Body of pancreas (tissue), 4 donors: ENCODE measurements at regions not wholly inside any gene's neighbourhood (a gene's known extent, or its start where the extent isn't known, plus 50 kb on each side); places are given as distances from the start of the nearest gene placed in this dataset.

ENCODE experiments used
- ATAC-seq: fragments of 150-250 bp; one replicate; pipeline ENCODE4 v1.9.1; 2016
- DNase-seq, 4 donors: peaks; one replicate each; pipeline ENCODE4 v3.0.0-alpha.2; 2019
- H3K27ac ChIP-seq, 4 donors: fragments of 200-600 bp; sonication (generic); 1 replicate in 3 of 4; 2 replicates in 1 of 4; pipeline versions ENCODE4 v1.5.1 to v1.6.1; 2016 to 2019; ENCODE audit warnings: mild to moderate bottlenecking in 1 of 4, mixed read lengths in 1 of 4, moderate library complexity in 1 of 4
- H3K27me3 ChIP-seq, 2 donors: fragments of 200-600 bp; sonication (generic); one replicate each; pipeline ENCODE4 v1.6.0; 2016; ENCODE audit warnings: mild to moderate bottlenecking in 1 of 2
- H3K36me3 ChIP-seq, 2 donors: fragments of 200-600 bp; sonication (generic); replicated peaks in 1 of 2; 2 replicates each; pipeline ENCODE4 v1.5.1; 2016; ENCODE audit warnings: low read depth in 2 of 2; ENCODE audit not compliant: insufficient read depth in 1 of 2
- H3K4me1 ChIP-seq: fragments of 200-600 bp; sonication (generic); one replicate; pipeline ENCODE4 v1.6.0; 2016
- H3K4me3 ChIP-seq, 2 donors: fragments of 200-600 bp; sonication (generic); 1 replicate in 1 of 2; 2 replicates in 1 of 2; pipeline ENCODE4 v1.5.1; 2016 to 2019
- H3K9me3 ChIP-seq, 3 donors: fragments of 200-600 bp; sonication (generic); 1 replicate in 2 of 3; 2 replicates in 1 of 3; pipeline ENCODE4 v1.5.1; 2016
- CTCF ChIP-seq, 7 experiments: fragments of 450-650 bp in 4 of 7; fragments of 200-600 bp in 3 of 7; sonication (generic) in 3 of 7; IDR thresholded peaks; one replicate each; pipeline ENCODE4 v1.5.1; 2016 to 2019; ENCODE audit warnings: antibody characterized with exemption in 7 of 7
- POLR2A ChIP-seq, 3 donors: fragments of 450-650 bp; IDR thresholded peaks; one replicate each; pipeline ENCODE4 v1.6.1; 2016; ENCODE audit warnings: antibody characterized with exemption in 3 of 3, mild to moderate bottlenecking in 2 of 3
- WGBS, 2 donors: methylation state at CpG; one replicate each; pipeline ENCODE4 v1.1.5; 2017; 5-methylcytosine and 5-hydroxymethylcytosine counted together
- intact Hi-C: fragments of 100-400 bp; cut with DNase I; formaldehyde crosslinking; loops from one replicate; pipeline ENCODE4 v1.15.1; 2023

DNA sequence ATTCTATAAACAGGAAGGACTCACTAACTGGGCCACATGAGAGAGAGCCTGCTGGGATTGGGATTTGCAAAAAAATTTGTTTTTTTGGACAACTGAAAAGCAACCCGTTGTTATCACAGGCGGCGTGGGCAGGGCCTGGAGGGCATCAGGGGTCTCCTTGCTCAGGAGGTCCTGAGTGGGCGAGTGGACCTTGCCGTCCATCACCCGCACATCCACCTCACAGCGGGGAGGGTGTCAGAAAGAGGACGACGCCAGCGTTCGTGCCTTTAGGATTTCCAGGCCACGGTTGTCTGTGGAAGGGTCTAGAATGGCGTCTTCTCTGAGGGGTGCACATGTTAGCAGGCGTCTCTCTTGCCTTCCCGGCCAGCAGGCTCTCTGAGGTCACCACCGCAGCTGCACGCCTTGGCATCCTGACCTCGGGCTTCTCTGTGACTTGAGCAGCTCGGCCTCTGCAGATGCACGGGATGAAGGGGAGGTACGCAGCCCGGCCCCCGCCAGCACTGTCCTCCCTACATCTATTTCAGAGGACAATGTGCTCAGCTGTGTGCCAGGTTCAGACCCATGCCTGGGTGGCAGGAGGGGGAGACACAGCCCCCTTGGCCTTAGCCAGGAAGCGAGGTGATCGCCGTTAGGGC is 749.5 kb downstream of the BRD1 start:
- Histone ChIP-seq H3K27me3 (no peaks in the 10 kb centered on the region), H3K4me1 (no peaks in the 10 kb centered on the region), H3K27ac (no peak overlapping the region), H3K36me3 (no peaks in the 10 kb centered on the region), H3K9me3 (no peaks in the 10 kb centered on the region), H3K4me3 (no peak overlapping the region)
- DNase-seq (no peak), ATAC-seq (no peak)
- intact Hi-C loops: no loop called here
- no peak for TF ChIP-seq CTCF (IDR thresholded peaks at IDR 0.05)
- no peak for TF ChIP-seq POLR2A (IDR thresholded peaks at IDR 0.05)
- 67 to 75% methylated on average over 15 to 25 of the region's 26 CpGs for WGBS, 2 donors

- intact Hi-C loops: no loop called here
- 60% methylated on average over 11 of the region's 11 CpGs; no CpG with 5 or more reads in 1 of the 2 donors for WGBS, 2 donors
- H3K36me3 ChIP-seq: no peaks in the 10 kb centered on the region
- no peaks in the 10 kb centered on the region for H3K4me1 ChIP-seq
- no peaks in the 10 kb centered on the region for H3K27me3 ChIP-seq
- H3K4me3 ChIP-seq: no peak overlapping the region
- TF ChIP-seq CTCF (IDR thresholded peaks at IDR 0.05): no peak
- no peak for TF ChIP-seq POLR2A (IDR thresholded peaks at IDR 0.05)
- ATAC-seq: no peak
- no peak for DNase-seq
- H3K27ac ChIP-seq: no peak overlapping the region
- no peaks in the 10 kb centered on the region for H3K9me3 ChIP-seq
These were observed 750.1 kb downstream of the BRD1 start for GRCh38 chr22:49077586-49077985.

DNA sequence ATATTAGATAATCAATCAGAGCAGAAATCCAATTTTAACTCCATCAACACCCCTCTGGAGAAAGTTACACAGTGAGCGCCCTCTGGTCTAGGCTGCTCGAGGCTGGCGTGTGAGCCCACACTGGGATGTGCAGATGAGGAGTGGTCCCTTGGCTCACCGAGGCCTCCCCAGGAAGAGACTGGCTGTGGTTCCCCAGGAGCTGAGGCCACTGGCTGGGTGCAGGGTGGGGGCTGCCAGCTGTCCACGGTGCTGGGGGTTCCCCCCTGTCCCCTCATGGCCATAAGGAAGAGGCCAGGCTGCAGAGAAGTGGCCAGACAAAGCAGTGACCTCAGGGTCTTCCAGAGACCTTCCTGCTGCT is 750.7 kb downstream of the BRD1 start:
- Histone ChIP-seq H3K36me3 (no peaks in the 10 kb centered on the region), H3K9me3 (no peaks in the 10 kb centered on the region), H3K27ac (no peak overlapping the region), H3K27me3 (no peaks in the 10 kb centered on the region), H3K4me1 (no peaks in the 10 kb centered on the region), H3K4me3 (no peak overlapping the region)
- TF ChIP-seq CTCF (IDR thresholded peaks at IDR 0.05) (no peak), POLR2A (IDR thresholded peaks at IDR 0.05) (no peak)
- intact Hi-C loops: no loop called here
- DNase-seq (no peak), ATAC-seq (no peak)
- 78 to 80% methylated on average over 5 of the region's 5 CpGs for WGBS, 2 donors

- no peak for ATAC-seq
- no peak for DNase-seq
- intact Hi-C loops: no loop called here
- H3K9me3 ChIP-seq: no peaks in the 10 kb centered on the region
- no peaks in the 10 kb centered on the region for H3K36me3 ChIP-seq
- 68 to 71% methylated on average over 16 of the region's 16 CpGs for WGBS, 2 donors
- no peaks in the 10 kb centered on the region for H3K4me1 ChIP-seq
- H3K27ac ChIP-seq: no peak overlapping the region
- TF ChIP-seq POLR2A (IDR thresholded peaks at IDR 0.05) (no peak), CTCF (IDR thresholded peaks at IDR 0.05) (no peak)
- no peak overlapping the region for H3K4me3 ChIP-seq
- no peaks in the 10 kb centered on the region for H3K27me3 ChIP-seq
These were observed 751.2 kb downstream of the BRD1 start for GRCh38 chr22:49076300-49077035.

GRCh38 chr22:49075150-49075549 is 752.5 kb downstream of the BRD1 start:
- Histone ChIP-seq H3K27ac (no peak overlapping the region), H3K4me1 (no peaks in the 10 kb centered on the region), H3K9me3 (no peaks in the 10 kb centered on the region), H3K36me3 (no peaks in the 10 kb centered on the region), H3K27me3 (no peaks in the 10 kb centered on the region), H3K4me3 (no peak overlapping the region)
- 7 to 57% methylated on average over 2 to 5 of the region's 5 CpGs for WGBS, 2 donors
- intact Hi-C loops: no loop called here
- TF ChIP-seq CTCF (IDR thresholded peaks at IDR 0.05) (no peak), POLR2A (IDR thresholded peaks at IDR 0.05) (no peak)
- DNase-seq (no peak), ATAC-seq (no peak)
